ENCODE measurements at regions not wholly inside any gene's neighbourhood (a gene's known extent, or its start where the extent isn't known, plus 50 kb on each side); places are given as distances from the start of the nearest gene placed in this dataset.

DNA sequence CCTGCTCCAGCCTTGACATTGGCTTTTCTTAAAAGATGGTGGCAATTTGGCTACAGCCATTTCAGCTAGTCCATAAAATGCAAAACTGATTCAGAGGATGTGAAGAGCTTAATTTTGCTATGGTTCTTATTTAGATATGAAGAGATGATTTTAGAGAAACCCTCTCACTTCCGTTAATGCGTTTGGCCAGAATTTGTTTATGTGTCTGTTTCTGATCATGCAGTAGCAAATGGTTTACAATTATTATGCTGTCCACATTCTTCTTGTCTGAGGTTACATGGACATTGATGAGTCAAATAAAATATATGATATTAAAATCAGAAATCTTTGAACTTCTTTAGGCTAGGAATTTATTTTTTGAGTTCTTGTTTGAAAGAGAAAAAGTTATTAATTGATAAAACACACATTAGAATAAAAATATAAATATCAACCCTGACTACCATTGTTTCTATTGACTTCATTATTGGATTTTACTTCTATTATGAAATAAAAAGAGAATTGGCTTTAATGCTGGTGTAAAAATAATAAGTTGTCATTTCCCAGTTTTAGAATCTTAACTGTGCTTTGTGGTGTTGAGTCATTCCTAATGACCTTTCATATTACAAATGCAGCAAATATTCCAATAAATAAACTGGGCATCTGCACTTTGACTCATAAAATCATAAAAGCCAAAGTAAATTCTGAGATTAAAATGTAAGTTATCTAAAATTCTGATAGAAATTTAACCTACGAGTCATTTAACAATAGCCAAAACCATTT lies 1286.0 kb upstream of the GJE1 start:
- TF ChIP-seq MYC (IDR thresholded peaks at IDR 0.05; ENCODE audit: low read depth, low read length) (no peak), MAX (IDR thresholded peaks at IDR 0.05; ENCODE audit: low read depth, low read length) (no peak), POLR2A (IDR thresholded peaks at IDR 0.05; ENCODE audit: extremely low read depth, insufficient read length) (no peak)
- TF ChIP-seq, protein P1, sequence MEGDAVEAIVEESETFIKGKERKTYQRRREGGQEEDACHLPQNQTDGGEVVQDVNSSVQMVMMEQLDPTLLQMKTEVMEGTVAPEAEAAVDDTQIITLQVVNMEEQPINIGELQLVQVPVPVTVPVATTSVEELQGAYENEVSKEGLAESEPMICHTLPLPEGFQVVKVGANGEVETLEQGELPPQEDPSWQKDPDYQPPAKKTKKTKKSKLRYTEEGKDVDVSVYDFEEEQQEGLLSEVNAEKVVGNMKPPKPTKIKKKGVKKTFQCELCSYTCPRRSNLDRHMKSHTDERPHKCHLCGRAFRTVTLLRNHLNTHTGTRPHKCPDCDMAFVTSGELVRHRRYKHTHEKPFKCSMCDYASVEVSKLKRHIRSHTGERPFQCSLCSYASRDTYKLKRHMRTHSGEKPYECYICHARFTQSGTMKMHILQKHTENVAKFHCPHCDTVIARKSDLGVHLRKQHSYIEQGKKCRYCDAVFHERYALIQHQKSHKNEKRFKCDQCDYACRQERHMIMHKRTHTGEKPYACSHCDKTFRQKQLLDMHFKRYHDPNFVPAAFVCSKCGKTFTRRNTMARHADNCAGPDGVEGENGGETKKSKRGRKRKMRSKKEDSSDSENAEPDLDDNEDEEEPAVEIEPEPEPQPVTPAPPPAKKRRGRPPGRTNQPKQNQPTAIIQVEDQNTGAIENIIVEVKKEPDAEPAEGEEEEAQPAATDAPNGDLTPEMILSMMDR (IDR thresholded peaks at IDR 0.05; ENCODE audit: low read depth, low read length), result no peak
- H3K4me3 ChIP-seq (ENCODE audit: low read depth, low read length), result no peak overlapping the region
- DNase-seq (ENCODE audit: low read depth), result no peak

DNA sequence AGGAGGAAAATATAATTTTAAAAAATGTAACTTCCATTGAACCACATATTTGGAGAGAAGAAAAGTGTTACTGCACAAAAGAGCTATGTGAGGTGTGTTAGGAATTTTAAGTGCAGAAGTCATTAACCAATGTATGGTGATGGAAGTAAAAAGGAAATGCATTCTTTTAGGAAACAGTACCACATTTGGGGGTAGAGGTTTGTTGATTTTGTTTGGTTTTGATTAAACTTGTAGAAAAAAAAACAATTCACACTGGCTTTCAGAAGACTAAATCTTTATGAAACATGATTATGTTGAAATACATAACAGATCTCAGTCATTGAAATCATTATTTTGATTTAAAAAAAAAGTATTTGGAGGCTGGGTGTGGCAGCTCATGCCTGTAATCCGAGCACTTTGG lies 1287.0 kb upstream of the GJE1 start:
- no peak for DNase-seq (ENCODE audit: low read depth)
- no peak for TF ChIP-seq MAX (IDR thresholded peaks at IDR 0.05; ENCODE audit: low read depth, low read length)
- TF ChIP-seq, protein P1 (IDR thresholded peaks at IDR 0.05; ENCODE audit: low read depth, low read length), result no peak
- no peak overlapping the region for H3K4me3 ChIP-seq (ENCODE audit: low read depth, low read length)

DNA sequence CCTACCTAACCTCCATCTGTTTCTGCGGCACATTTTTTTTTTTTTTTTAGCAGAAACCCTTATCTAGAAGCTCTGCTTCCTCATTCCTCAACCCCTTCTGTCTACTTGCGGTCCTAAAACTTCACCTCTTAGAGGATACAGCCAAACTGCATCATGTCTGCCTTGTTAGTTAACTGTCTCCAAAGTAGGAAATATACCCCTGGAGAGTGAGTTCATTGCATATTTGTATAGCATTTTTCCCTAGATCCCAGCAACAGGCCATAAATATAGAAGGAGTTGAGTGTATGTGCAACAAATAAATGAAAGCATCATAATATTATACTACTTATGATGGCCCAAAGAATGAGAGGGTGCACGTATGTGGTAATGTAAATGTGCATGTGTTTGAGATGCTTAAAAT lies 1288.6 kb upstream of the GJE1 start:
- no peak overlapping the region for H3K4me3 ChIP-seq (ENCODE audit: low read depth, low read length)
- no peak for DNase-seq (ENCODE audit: low read depth)
- TF ChIP-seq, protein P1 (IDR thresholded peaks at IDR 0.05; ENCODE audit: low read depth, low read length), result no peak
- TF ChIP-seq MAX (IDR thresholded peaks at IDR 0.05; ENCODE audit: low read depth, low read length) (no peak), POLR2A (IDR thresholded peaks at IDR 0.05; ENCODE audit: extremely low read depth, insufficient read length) (no peak), MYC (IDR thresholded peaks at IDR 0.05; ENCODE audit: low read depth, low read length) (no peak)

GRCh38 chr6:140833408-140833807 lies 1299.3 kb upstream of the GJE1 start:
- H3K4me3 ChIP-seq (ENCODE audit: low read depth, low read length), result no peak overlapping the region
- TF ChIP-seq MAX (IDR thresholded peaks at IDR 0.05; ENCODE audit: low read depth, low read length) (no peak), MYC (IDR thresholded peaks at IDR 0.05; ENCODE audit: low read depth, low read length) (no peak), POLR2A (IDR thresholded peaks at IDR 0.05; ENCODE audit: extremely low read depth, insufficient read length) (no peak)
- TF ChIP-seq, protein P1 (IDR thresholded peaks at IDR 0.05; ENCODE audit: low read depth, low read length), result no peak
- no peak for DNase-seq (ENCODE audit: low read depth)

DNA sequence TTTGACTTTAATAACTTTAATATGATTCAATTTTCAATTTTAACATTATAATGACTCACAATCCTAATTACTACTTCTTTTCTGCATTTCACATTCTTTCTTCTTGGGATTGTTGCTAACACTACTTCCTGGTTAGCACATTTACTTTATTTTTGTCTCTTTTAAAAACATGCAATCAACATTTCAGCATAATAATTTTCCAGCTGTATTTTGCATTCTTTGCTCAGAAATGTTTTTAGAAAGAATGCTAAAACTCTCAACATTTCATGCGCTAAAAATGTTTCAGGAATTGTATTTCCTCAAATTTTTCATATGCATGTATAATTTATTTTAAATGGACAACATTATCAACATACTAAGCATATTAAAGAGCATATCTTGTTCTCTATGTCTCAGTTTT lies 1302.1 kb upstream of the GJE1 start:
- DNase-seq (ENCODE audit: low read depth), result no peak
- H3K4me3 ChIP-seq (ENCODE audit: low read depth, low read length), result no peak overlapping the region
- TF ChIP-seq MYC (IDR thresholded peaks at IDR 0.05; ENCODE audit: low read depth, low read length) (no peak), MAX (IDR thresholded peaks at IDR 0.05; ENCODE audit: low read depth, low read length) (no peak), POLR2A (IDR thresholded peaks at IDR 0.05; ENCODE audit: extremely low read depth, insufficient read length) (no peak)
- TF ChIP-seq, protein P1 (IDR thresholded peaks at IDR 0.05; ENCODE audit: low read depth, low read length), result no peak
